Panc1 (cell line): ENCODE measurements at regions not wholly inside any gene's neighbourhood (a gene's known extent, or its start where the extent isn't known, plus 50 kb on each side); places are given as distances from the start of the nearest gene placed in this dataset.

ENCODE experiments used
- POLR2AphosphoS5 ChIP-seq: IDR thresholded peaks from 2 replicates; pipeline ENCODE4 v1.6.1; 2012; ENCODE audit warnings: mild to moderate bottlenecking, low read depth, low read length, moderate library complexity
- SIN3A ChIP-seq: IDR thresholded peaks from 2 replicates; pipeline ENCODE4 v1.6.1; 2012; ENCODE audit warnings: low read depth, mild to moderate bottlenecking, low read length, moderate library complexity, borderline replicate concordance; ENCODE audit not compliant: insufficient read depth
- TF ChIP-seq, protein P1 (sequence below): fragments of 450-650 bp; IDR thresholded peaks from 2 replicates; pipeline ENCODE4 v1.5.1; 2017; ENCODE audit warnings: mild to moderate bottlenecking
- TF ChIP-seq, protein P2 (sequence below), 2 experiments: IDR thresholded peaks; 2 replicates each; pipeline ENCODE4 v1.6.1; 2011 to 2012; ENCODE audit warnings: low read depth in 2 of 2, control low read depth in 1 of 2, low read length in 1 of 2, mild to moderate bottlenecking in 1 of 2, moderate library complexity in 1 of 2; ENCODE audit not compliant: insufficient read depth in 1 of 2

DNA sequence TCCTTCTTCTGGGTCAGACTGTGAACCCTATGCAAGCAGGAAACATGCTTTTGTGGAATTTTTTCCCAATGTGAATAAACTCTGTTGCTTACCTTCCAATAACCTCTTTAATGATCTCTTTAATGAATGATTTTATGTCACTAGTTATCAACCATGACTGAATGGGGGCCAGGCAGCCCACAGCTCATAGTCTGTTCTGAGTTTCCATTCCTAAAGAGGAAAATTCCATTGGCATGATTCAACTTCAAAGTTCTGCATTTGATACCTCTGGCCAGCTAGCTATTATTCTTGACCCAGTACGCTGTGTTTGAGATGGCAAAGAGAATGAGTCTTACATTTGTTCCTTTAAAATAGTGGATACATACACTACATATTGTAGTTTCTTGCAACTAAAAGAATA is 867.8 kb upstream of the CELF2 start:
- TF ChIP-seq, protein P1, sequence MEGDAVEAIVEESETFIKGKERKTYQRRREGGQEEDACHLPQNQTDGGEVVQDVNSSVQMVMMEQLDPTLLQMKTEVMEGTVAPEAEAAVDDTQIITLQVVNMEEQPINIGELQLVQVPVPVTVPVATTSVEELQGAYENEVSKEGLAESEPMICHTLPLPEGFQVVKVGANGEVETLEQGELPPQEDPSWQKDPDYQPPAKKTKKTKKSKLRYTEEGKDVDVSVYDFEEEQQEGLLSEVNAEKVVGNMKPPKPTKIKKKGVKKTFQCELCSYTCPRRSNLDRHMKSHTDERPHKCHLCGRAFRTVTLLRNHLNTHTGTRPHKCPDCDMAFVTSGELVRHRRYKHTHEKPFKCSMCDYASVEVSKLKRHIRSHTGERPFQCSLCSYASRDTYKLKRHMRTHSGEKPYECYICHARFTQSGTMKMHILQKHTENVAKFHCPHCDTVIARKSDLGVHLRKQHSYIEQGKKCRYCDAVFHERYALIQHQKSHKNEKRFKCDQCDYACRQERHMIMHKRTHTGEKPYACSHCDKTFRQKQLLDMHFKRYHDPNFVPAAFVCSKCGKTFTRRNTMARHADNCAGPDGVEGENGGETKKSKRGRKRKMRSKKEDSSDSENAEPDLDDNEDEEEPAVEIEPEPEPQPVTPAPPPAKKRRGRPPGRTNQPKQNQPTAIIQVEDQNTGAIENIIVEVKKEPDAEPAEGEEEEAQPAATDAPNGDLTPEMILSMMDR = no peak
- TF ChIP-seq POLR2AphosphoS5 (no peak), SIN3A (no peak)
- TF ChIP-seq, protein P2, sequence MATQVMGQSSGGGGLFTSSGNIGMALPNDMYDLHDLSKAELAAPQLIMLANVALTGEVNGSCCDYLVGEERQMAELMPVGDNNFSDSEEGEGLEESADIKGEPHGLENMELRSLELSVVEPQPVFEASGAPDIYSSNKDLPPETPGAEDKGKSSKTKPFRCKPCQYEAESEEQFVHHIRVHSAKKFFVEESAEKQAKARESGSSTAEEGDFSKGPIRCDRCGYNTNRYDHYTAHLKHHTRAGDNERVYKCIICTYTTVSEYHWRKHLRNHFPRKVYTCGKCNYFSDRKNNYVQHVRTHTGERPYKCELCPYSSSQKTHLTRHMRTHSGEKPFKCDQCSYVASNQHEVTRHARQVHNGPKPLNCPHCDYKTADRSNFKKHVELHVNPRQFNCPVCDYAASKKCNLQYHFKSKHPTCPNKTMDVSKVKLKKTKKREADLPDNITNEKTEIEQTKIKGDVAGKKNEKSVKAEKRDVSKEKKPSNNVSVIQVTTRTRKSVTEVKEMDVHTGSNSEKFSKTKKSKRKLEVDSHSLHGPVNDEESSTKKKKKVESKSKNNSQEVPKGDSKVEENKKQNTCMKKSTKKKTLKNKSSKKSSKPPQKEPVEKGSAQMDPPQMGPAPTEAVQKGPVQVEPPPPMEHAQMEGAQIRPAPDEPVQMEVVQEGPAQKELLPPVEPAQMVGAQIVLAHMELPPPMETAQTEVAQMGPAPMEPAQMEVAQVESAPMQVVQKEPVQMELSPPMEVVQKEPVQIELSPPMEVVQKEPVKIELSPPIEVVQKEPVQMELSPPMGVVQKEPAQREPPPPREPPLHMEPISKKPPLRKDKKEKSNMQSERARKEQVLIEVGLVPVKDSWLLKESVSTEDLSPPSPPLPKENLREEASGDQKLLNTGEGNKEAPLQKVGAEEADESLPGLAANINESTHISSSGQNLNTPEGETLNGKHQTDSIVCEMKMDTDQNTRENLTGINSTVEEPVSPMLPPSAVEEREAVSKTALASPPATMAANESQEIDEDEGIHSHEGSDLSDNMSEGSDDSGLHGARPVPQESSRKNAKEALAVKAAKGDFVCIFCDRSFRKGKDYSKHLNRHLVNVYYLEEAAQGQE (IDR thresholded peaks at IDR 0.05; ENCODE audit: insufficient read depth in 1 of 2, low read depth in 2 of 2, low read length in 1 of 2) = no peak
